Duodenal mucosa (tissue), 2 donors: ENCODE measurements at regions not wholly inside any gene's neighbourhood (a gene's known extent, or its start where the extent isn't known, plus 50 kb on each side); places are given as distances from the start of the nearest gene placed in this dataset.

Experiments used
- H3K27ac ChIP-seq: one replicate; pipeline ENCODE4 v1.7.0; 2013; ENCODE audit warnings: low read depth, low read length
- H3K27me3 ChIP-seq, 2 donors: one replicate each; pipeline ENCODE4 v1.7.0; 2013; ENCODE audit warnings: low read length in 2 of 2, control low read depth in 1 of 2; ENCODE audit not compliant: insufficient read depth in 2 of 2, control insufficient read depth in 1 of 2
- H3K36me3 ChIP-seq, 2 donors: one replicate each; pipeline ENCODE4 v1.7.0; 2013; ENCODE audit warnings: low read length in 2 of 2, control low read depth in 1 of 2; ENCODE audit not compliant: insufficient read depth in 2 of 2, control insufficient read depth in 1 of 2
- H3K4me1 ChIP-seq, 2 donors: one replicate each; pipeline ENCODE4 v1.7.0; 2013; ENCODE audit warnings: low read length in 2 of 2, control low read depth in 1 of 2; ENCODE audit not compliant: insufficient read depth in 2 of 2, control insufficient read depth in 1 of 2
- H3K4me3 ChIP-seq, 2 donors: one replicate each; pipeline ENCODE4 v1.7.0; 2013; ENCODE audit warnings: low read length in 2 of 2, low read depth in 1 of 2
- H3K9ac ChIP-seq, 2 donors: one replicate each; pipeline ENCODE4 v1.7.0; 2013; ENCODE audit warnings: low read length in 2 of 2, low read depth in 1 of 2
- H3K9me3 ChIP-seq, 2 donors: one replicate each; pipeline ENCODE4 v1.7.0; 2013; ENCODE audit warnings: low read length in 2 of 2, control low read depth in 1 of 2; ENCODE audit not compliant: control insufficient read depth in 1 of 2

- no peak overlapping the region for H3K9ac ChIP-seq
- H3K27me3 ChIP-seq = peaks cover 0 to 5% of the 10 kb centered on the region in 2 donors
- no peak overlapping the region for H3K4me3 ChIP-seq
- H3K36me3 ChIP-seq = no peaks in the 10 kb centered on the region
- peaks cover 10 to 14% of the 10 kb centered on the region in 2 donors for H3K4me1 ChIP-seq
- no peak overlapping the region for H3K27ac ChIP-seq
- H3K9me3 ChIP-seq = no peaks in the 10 kb centered on the region
Measured at GRCh38 chr15:60130821-60131220, 126.7 kb downstream of the FOXB1 start.

GRCh38 chr15:60134609-60135008 lies 130.5 kb downstream of the FOXB1 start:
- H3K27me3 ChIP-seq = peaks cover 0 to 5% of the 10 kb centered on the region in 2 donors
- H3K9me3 ChIP-seq = no peaks in the 10 kb centered on the region
- no peak overlapping the region for H3K27ac ChIP-seq
- H3K4me3 ChIP-seq = no peak overlapping the region
- no peaks in the 10 kb centered on the region for H3K4me1 ChIP-seq
- H3K9ac ChIP-seq = no peak overlapping the region
- no peaks in the 10 kb centered on the region for H3K36me3 ChIP-seq

GRCh38 chr15:60135961-60136360 lies 131.8 kb downstream of the FOXB1 start:
- Histone ChIP-seq H3K9me3 (no peaks in the 10 kb centered on the region), H3K4me1 (no peaks in the 10 kb centered on the region), H3K27ac (no peak overlapping the region), H3K27me3 (peaks cover 0 to 5% of the 10 kb centered on the region in 2 donors), H3K4me3 (no peak overlapping the region), H3K9ac (no peak overlapping the region), H3K36me3 (no peaks in the 10 kb centered on the region)

- Histone ChIP-seq H3K4me3 (no peak overlapping the region), H3K9me3 (no peaks in the 10 kb centered on the region), H3K9ac (no peak overlapping the region), H3K4me1 (no peaks in the 10 kb centered on the region), H3K36me3 (no peaks in the 10 kb centered on the region), H3K27ac (no peak overlapping the region), H3K27me3 (peaks cover 0 to 5% of the 10 kb centered on the region in 2 donors)
Measured at GRCh38 chr15:60137711-60138396, 133.7 kb downstream of the FOXB1 start.

- Histone ChIP-seq H3K9ac (no peak overlapping the region), H3K27ac (no peak overlapping the region), H3K9me3 (no peaks in the 10 kb centered on the region), H3K4me1 (no peaks in the 10 kb centered on the region), H3K27me3 (peaks cover 0 to 3% of the 10 kb centered on the region in 2 donors), H3K36me3 (no peaks in the 10 kb centered on the region), H3K4me3 (no peak overlapping the region)
Measured at GRCh38 chr15:60138397-60138968, 134.4 kb downstream of the FOXB1 start.

GRCh38 chr15:60152386-60152785 lies 148.3 kb downstream of the FOXB1 start:
- H3K36me3 ChIP-seq = no peaks in the 10 kb centered on the region
- peaks cover 0 to 8% of the 10 kb centered on the region in 2 donors for H3K27me3 ChIP-seq
- no peaks in the 10 kb centered on the region for H3K9me3 ChIP-seq
- no peak overlapping the region for H3K4me3 ChIP-seq
- H3K4me1 ChIP-seq = peaks cover 0 to 4% of the 10 kb centered on the region in 2 donors
- H3K27ac ChIP-seq = no peak overlapping the region
- no peak overlapping the region for H3K9ac ChIP-seq

GRCh38 chr15:60154764-60155325 lies 150.7 kb downstream of the FOXB1 start:
- peaks cover 0 to 8% of the 10 kb centered on the region in 2 donors for H3K27me3 ChIP-seq
- no peak overlapping the region for H3K27ac ChIP-seq
- no peaks in the 10 kb centered on the region for H3K9me3 ChIP-seq
- H3K36me3 ChIP-seq = no peaks in the 10 kb centered on the region
- peaks cover 0 to 4% of the 10 kb centered on the region in 2 donors for H3K4me1 ChIP-seq
- H3K9ac ChIP-seq = no peak overlapping the region
- H3K4me3 ChIP-seq = no peak overlapping the region

- Histone ChIP-seq H3K36me3 (no peaks in the 10 kb centered on the region), H3K4me1 (no peaks in the 10 kb centered on the region), H3K9ac (no peak overlapping the region), H3K27ac (no peak overlapping the region), H3K4me3 (no peak overlapping the region), H3K9me3 (no peaks in the 10 kb centered on the region), H3K27me3 (peaks cover 0 to 8% of the 10 kb centered on the region in 2 donors)
Measured at GRCh38 chr15:60155661-60156060, 151.6 kb downstream of the FOXB1 start.

- Histone ChIP-seq H3K4me3 (no peak overlapping the region), H3K36me3 (no peaks in the 10 kb centered on the region), H3K27me3 (peaks cover 5 to 9% of the 10 kb centered on the region in 2 donors), H3K9ac (no peak overlapping the region), H3K27ac (no peak overlapping the region), H3K9me3 (no peaks in the 10 kb centered on the region), H3K4me1 (no peaks in the 10 kb centered on the region)
Measured at GRCh38 chr15:60160909-60161308, 156.8 kb downstream of the FOXB1 start.

- H3K27me3 ChIP-seq = peaks cover 5 to 7% of the 10 kb centered on the region in 2 donors
- H3K9ac ChIP-seq = no peak overlapping the region
- no peaks in the 10 kb centered on the region for H3K36me3 ChIP-seq
- H3K4me1 ChIP-seq = no peaks in the 10 kb centered on the region
- H3K4me3 ChIP-seq = no peak overlapping the region
- H3K9me3 ChIP-seq = no peaks in the 10 kb centered on the region
- H3K27ac ChIP-seq = no peak overlapping the region
Measured at GRCh38 chr15:60161704-60162103, 157.6 kb downstream of the FOXB1 start.
